Lung (tissue), 11 donors: ENCODE measurements at regions not wholly inside any gene's neighbourhood (a gene's known extent, or its start where the extent isn't known, plus 50 kb on each side); places are given as distances from the start of the nearest gene placed in this dataset.

Experiments used
- ATAC-seq: fragments of 200-7000 bp; cut with Tn5 transposase; one replicate; pipeline ENCODE4 v1.9.1; 2020; ENCODE audit warnings: moderate number of reproducible peaks; ENCODE audit not compliant: insufficient read depth, low FRiP score
- DNase-seq, 3 donors: peaks; one replicate each; pipeline ENCODE4 v3.0.0-alpha.2; 2013 to 2017
- H3K27ac ChIP-seq, 2 donors: one replicate each; pipeline ENCODE4 v1.5.1; 2013; ENCODE audit warnings: mild to moderate bottlenecking in 2 of 2, moderate library complexity in 2 of 2, control low read depth in 1 of 2, inconsistent platforms in 1 of 2, low read depth in 1 of 2, low read length in 1 of 2
- H3K27me3 ChIP-seq, 3 donors: one replicate each; pipeline ENCODE4 v1.5.1; 2013; ENCODE audit warnings: low read length in 2 of 3; ENCODE audit not compliant: control insufficient read depth in 3 of 3, insufficient read depth in 3 of 3
- H3K36me3 ChIP-seq, 4 donors: one replicate each; pipeline ENCODE4 v1.5.1; 2013; ENCODE audit warnings: low read length in 4 of 4, mild to moderate bottlenecking in 1 of 4, moderate library complexity in 1 of 4; ENCODE audit not compliant: control insufficient read depth in 4 of 4, insufficient read depth in 4 of 4
- H3K4me1 ChIP-seq, 5 donors: one replicate each; pipeline ENCODE4 v1.5.1; 2013; ENCODE audit warnings: low read length in 5 of 5, mild to moderate bottlenecking in 2 of 5, moderate library complexity in 1 of 5; ENCODE audit not compliant: control insufficient read depth in 5 of 5, insufficient read depth in 5 of 5
- H3K4me3 ChIP-seq: one replicate; pipeline ENCODE4 v1.5.1; 2013; ENCODE audit warnings: mild to moderate bottlenecking, control low read depth, moderate library complexity
- H3K9ac ChIP-seq, 2 donors: one replicate each; pipeline ENCODE4 v1.5.1; 2013; ENCODE audit warnings: low read length in 2 of 2, control low read depth in 1 of 2; ENCODE audit not compliant: insufficient read depth in 1 of 2
- H3K9me3 ChIP-seq, 4 donors: one replicate each; pipeline ENCODE4 v1.5.1; 2013; ENCODE audit warnings: low read length in 3 of 4, mild to moderate bottlenecking in 1 of 4, moderate library complexity in 1 of 4; ENCODE audit not compliant: control insufficient read depth in 4 of 4, insufficient read depth in 3 of 4
- WGBS, 2 donors: extraction: QIAGEN DNeasy Blood & Tissue Kit; methylation state at CpG; one replicate each; pipeline ENCODE4 v1.1.7; 2013; 5-methylcytosine and 5-hydroxymethylcytosine counted together
- TF ChIP-seq, protein P1 (sequence below): IDR thresholded peaks from 2 replicates; pipeline ENCODE4 v1.5.1; 2012; ENCODE audit warnings: mild to moderate bottlenecking; ENCODE audit errors: control extremely low read depth, extremely low read depth
- donor health status: control.
- donor health status: control.
- donor health status: Bipolar disorder and iron deficiency.
- donor health status: healthy.
- donor health status: DM: yes; HTN: yes; CAD: no.

- Histone ChIP-seq H3K9ac (no peak overlapping the region), H3K4me1 (no peaks in the 10 kb centered on the region), H3K36me3 (no peaks in the 10 kb centered on the region), H3K4me3 (no peak overlapping the region), H3K27me3 (no peaks in the 10 kb centered on the region), H3K27ac (no peak overlapping the region), H3K9me3 (peaks cover 0 to 5% (median 3%) of the 10 kb centered on the region in 4 donors)
- ATAC-seq = no peak
- TF ChIP-seq, protein P1, sequence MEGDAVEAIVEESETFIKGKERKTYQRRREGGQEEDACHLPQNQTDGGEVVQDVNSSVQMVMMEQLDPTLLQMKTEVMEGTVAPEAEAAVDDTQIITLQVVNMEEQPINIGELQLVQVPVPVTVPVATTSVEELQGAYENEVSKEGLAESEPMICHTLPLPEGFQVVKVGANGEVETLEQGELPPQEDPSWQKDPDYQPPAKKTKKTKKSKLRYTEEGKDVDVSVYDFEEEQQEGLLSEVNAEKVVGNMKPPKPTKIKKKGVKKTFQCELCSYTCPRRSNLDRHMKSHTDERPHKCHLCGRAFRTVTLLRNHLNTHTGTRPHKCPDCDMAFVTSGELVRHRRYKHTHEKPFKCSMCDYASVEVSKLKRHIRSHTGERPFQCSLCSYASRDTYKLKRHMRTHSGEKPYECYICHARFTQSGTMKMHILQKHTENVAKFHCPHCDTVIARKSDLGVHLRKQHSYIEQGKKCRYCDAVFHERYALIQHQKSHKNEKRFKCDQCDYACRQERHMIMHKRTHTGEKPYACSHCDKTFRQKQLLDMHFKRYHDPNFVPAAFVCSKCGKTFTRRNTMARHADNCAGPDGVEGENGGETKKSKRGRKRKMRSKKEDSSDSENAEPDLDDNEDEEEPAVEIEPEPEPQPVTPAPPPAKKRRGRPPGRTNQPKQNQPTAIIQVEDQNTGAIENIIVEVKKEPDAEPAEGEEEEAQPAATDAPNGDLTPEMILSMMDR = no peak
- 93% methylated on average over 13 of the region's 13 CpGs for WGBS, 2 donors
- no peak for DNase-seq
Observed at GRCh38 chr7:34544621-34545020, 113.4 kb upstream of the NPSR1 start.

GRCh38 chr7:34550996-34551395, 107.0 kb upstream of the NPSR1 start:
- H3K9me3 ChIP-seq = peaks cover 0 to 14% (median 0%) of the 10 kb centered on the region in 4 donors
- no peaks in the 10 kb centered on the region for H3K4me1 ChIP-seq
- H3K27ac ChIP-seq = no peak overlapping the region
- no peaks in the 10 kb centered on the region for H3K27me3 ChIP-seq
- 74 to 78% methylated on average over 2 of the region's 2 CpGs for WGBS, 2 donors
- H3K9ac ChIP-seq = no peak overlapping the region
- no peak for ATAC-seq
- TF ChIP-seq, protein P1 = no peak
- DNase-seq = no peak
- no peaks in the 10 kb centered on the region for H3K36me3 ChIP-seq
- H3K4me3 ChIP-seq = no peak overlapping the region

DNA sequence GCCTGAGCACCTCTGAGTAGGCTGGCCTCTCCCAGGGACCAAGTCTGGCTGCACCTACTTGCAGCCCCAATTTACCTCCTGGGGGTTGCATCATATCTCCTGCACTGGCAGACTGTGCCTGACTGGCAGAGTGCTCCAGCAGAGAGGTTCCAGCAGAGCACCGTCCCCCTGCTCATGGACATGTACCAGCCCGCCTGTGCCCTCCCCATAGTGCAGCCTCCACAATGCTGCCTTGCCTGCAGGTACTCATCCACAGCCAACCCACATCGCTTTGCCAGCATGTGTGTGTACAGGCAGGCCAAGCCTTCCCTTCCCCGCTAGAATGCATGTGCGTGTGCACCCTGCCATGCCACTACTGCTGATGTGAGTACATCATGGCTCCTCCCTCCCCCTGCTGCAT, 105.5 kb upstream of the NPSR1 start:
- H3K9ac ChIP-seq = no peak overlapping the region
- peaks cover 0 to 14% (median 1%) of the 10 kb centered on the region in 4 donors for H3K9me3 ChIP-seq
- no peaks in the 10 kb centered on the region for H3K4me1 ChIP-seq
- no peak for DNase-seq
- H3K27ac ChIP-seq = no peak overlapping the region
- H3K36me3 ChIP-seq = no peaks in the 10 kb centered on the region
- H3K4me3 ChIP-seq = no peak overlapping the region
- H3K27me3 ChIP-seq = no peaks in the 10 kb centered on the region
- no peak for ATAC-seq
- TF ChIP-seq, protein P1 = no peak
- 92% methylated on average over 5 of the region's 5 CpGs for WGBS, 2 donors

DNA sequence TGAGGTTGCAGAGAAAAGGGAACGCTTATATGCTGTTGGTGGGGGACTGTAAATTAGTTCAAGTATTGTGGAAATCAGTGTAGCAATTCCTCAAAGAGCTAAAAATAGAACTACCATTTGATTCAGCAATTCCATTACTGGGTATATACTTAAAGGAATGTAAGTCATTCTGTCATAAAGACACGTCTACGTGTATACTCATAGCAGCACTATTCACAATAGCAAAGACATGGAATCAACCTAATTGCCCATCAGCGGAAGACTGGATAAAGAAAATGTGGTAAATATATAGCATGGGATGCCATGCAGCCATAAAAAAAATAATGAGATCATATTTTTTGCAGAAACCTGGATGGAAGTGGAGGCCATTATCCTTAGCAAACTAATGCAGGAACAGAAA, 100.0 kb upstream of the NPSR1 start:
- 93 to 96% methylated on average over 4 of the region's 4 CpGs for WGBS, 2 donors
- no peak overlapping the region for H3K9ac ChIP-seq
- TF ChIP-seq, protein P1 = no peak
- ATAC-seq = no peak
- H3K4me1 ChIP-seq = no peaks in the 10 kb centered on the region
- no peaks in the 10 kb centered on the region for H3K36me3 ChIP-seq
- peaks cover 0 to 3% (median 1%) of the 10 kb centered on the region in 4 donors for H3K9me3 ChIP-seq
- H3K4me3 ChIP-seq = no peak overlapping the region
- no peak for DNase-seq
- no peak overlapping the region for H3K27ac ChIP-seq
- no peaks in the 10 kb centered on the region for H3K27me3 ChIP-seq
